ENCODE measurements at regions not wholly inside any gene's neighbourhood (a gene's known extent, or its start where the extent isn't known, plus 50 kb on each side); places are given as distances from the start of the nearest gene placed in this dataset.

GRCh38 chr11:23990346-23991164, 506.3 kb upstream of the LUZP2 start:
- H3K4me1 ChIP-seq = no peaks in the 10 kb centered on the region
- intact Hi-C loops (cut with DNase I) = no loop called here
- H3K27me3 ChIP-seq (ENCODE audit: insufficient read depth in 3 of 3, low read length in 2 of 3) = no peaks in the 10 kb centered on the region
- TF ChIP-seq, protein P1, sequence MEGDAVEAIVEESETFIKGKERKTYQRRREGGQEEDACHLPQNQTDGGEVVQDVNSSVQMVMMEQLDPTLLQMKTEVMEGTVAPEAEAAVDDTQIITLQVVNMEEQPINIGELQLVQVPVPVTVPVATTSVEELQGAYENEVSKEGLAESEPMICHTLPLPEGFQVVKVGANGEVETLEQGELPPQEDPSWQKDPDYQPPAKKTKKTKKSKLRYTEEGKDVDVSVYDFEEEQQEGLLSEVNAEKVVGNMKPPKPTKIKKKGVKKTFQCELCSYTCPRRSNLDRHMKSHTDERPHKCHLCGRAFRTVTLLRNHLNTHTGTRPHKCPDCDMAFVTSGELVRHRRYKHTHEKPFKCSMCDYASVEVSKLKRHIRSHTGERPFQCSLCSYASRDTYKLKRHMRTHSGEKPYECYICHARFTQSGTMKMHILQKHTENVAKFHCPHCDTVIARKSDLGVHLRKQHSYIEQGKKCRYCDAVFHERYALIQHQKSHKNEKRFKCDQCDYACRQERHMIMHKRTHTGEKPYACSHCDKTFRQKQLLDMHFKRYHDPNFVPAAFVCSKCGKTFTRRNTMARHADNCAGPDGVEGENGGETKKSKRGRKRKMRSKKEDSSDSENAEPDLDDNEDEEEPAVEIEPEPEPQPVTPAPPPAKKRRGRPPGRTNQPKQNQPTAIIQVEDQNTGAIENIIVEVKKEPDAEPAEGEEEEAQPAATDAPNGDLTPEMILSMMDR (IDR thresholded peaks at IDR 0.05) = no peak
- H3K36me3 ChIP-seq (ENCODE audit: insufficient read depth in 1 of 2, low read depth in 1 of 2) = no peaks in the 10 kb centered on the region
- no peaks in the 10 kb centered on the region for H3K9me3 ChIP-seq
- WGBS, 3 donors = 43 to 54% (median 48%) methylated on average over 2 of the region's 2 CpGs
- ATAC-seq (no peak), DNase-seq (no peak)
- H3K4me3 ChIP-seq = no peak overlapping the region
- H3K27ac ChIP-seq = no peak overlapping the region

DNA sequence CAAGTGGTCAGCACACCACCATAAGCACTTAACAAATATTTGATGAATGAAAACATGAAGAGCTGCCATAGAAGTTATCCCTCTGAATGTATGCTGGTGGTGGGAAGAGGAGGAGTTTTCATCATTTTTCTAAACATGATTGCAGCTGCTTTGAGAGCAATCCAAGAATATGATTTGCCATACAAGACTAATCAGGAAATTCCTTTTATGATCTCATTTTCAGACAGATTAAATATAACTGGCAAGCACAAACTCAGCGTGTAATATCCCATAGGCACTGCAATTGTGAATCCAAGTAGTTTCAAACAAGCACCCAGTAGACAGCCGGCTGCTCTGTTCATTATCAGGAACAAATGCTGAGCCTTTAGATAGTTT, 505.7 kb upstream of the LUZP2 start:
- Histone ChIP-seq H3K4me1 (no peaks in the 10 kb centered on the region), H3K36me3 (ENCODE audit: insufficient read depth in 1 of 2, low read depth in 1 of 2) (no peaks in the 10 kb centered on the region), H3K27ac (no peak overlapping the region), H3K4me3 (no peak overlapping the region), H3K9me3 (no peaks in the 10 kb centered on the region), H3K27me3 (ENCODE audit: insufficient read depth in 3 of 3, low read length in 2 of 3) (no peaks in the 10 kb centered on the region)
- DNase-seq (no peak), ATAC-seq (no peak)
- 15% methylated on average over 2 of the region's 2 CpGs for WGBS, 3 donors
- TF ChIP-seq, protein P1 (IDR thresholded peaks at IDR 0.05) = no peak
- intact Hi-C loops (cut with DNase I) = no loop called here

DNA sequence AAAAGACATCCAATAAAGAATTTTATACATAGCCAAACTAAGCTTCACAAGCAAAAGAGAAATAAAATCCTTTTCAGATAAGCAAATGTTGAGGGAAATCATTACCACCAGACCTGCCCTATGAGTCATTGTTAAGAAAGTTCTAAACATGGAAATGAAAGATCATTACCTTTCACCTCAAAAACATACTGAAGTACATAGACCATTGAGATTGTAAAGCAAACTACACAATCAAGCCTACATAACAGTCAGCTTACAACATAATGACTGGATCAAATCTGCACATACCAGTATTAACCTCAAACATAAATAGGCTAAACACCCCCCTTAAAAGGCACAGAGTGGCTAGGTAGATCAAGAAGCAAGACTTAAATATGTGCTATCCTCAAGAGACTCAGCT, 501.0 kb upstream of the LUZP2 start:
- no peak overlapping the region for H3K27ac ChIP-seq
- no peaks in the 10 kb centered on the region for H3K4me1 ChIP-seq
- ATAC-seq = no peak
- no peaks in the 10 kb centered on the region for H3K36me3 ChIP-seq (ENCODE audit: insufficient read depth in 1 of 2, low read depth in 1 of 2)
- DNase-seq = no peak
- no peak overlapping the region for H3K4me3 ChIP-seq
- no peaks in the 10 kb centered on the region for H3K9me3 ChIP-seq
- intact Hi-C loops (cut with DNase I) = no loop called here
- TF ChIP-seq, protein P1 (IDR thresholded peaks at IDR 0.05) = no peak
- no peaks in the 10 kb centered on the region for H3K27me3 ChIP-seq (ENCODE audit: insufficient read depth in 3 of 3, low read length in 2 of 3)

- ATAC-seq (no peak), DNase-seq (no peak)
- Histone ChIP-seq H3K36me3 (ENCODE audit: insufficient read depth in 1 of 2, low read depth in 1 of 2) (no peaks in the 10 kb centered on the region), H3K4me3 (no peak overlapping the region), H3K4me1 (no peaks in the 10 kb centered on the region), H3K27me3 (ENCODE audit: insufficient read depth in 3 of 3, low read length in 2 of 3) (no peaks in the 10 kb centered on the region), H3K27ac (no peak overlapping the region), H3K9me3 (no peaks in the 10 kb centered on the region)
- WGBS, 3 donors = 92 to 100% (median 96%) methylated on average over 1 of the region's 1 CpG
- intact Hi-C loops (cut with DNase I) = no loop called here
- TF ChIP-seq, protein P1 (IDR thresholded peaks at IDR 0.05) = no peak
These were observed 499.5 kb upstream of the LUZP2 start for GRCh38 chr11:23997356-23997755.
